ENCODE measurements at regions not wholly inside any gene's neighbourhood (a gene's known extent, or its start where the extent isn't known, plus 50 kb on each side); places are given as distances from the start of the nearest gene placed in this dataset.

- no peak for TF ChIP-seq CTCF (IDR thresholded peaks at IDR 0.05)
- no peak for TF ChIP-seq EP300 (IDR thresholded peaks at IDR 0.05)
- TF ChIP-seq POLR2A (IDR thresholded peaks at IDR 0.05), result no peak
- TF ChIP-seq POLR2AphosphoS5 (IDR thresholded peaks at IDR 0.05), result no peak
- no peak for DNase-seq
- H3K9me3 ChIP-seq, result no peaks in the 10 kb centered on the region
- H3K36me3 ChIP-seq, result no peaks in the 10 kb centered on the region
- H3K27ac ChIP-seq, result no peak overlapping the region
- 88 to 97% methylated on average over 2 of the region's 2 CpGs for WGBS, 2 donors
- H3K4me1 ChIP-seq, result no peaks in the 10 kb centered on the region
- intact Hi-C loops (cut with DNase I), result no loop called here
- H3K4me3 ChIP-seq, result no peak overlapping the region
- no peaks in the 10 kb centered on the region for H3K27me3 ChIP-seq
Observed at GRCh38 chr1:114270282-114270681, 116.6 kb upstream of the SYT6 start.

GRCh38 chr1:114269539-114269938 lies 115.9 kb upstream of the SYT6 start:
- WGBS, 2 donors, result 94 to 96% methylated on average over 2 of the region's 2 CpGs
- no peak for TF ChIP-seq CTCF (IDR thresholded peaks at IDR 0.05)
- no peak for TF ChIP-seq POLR2AphosphoS5 (IDR thresholded peaks at IDR 0.05)
- TF ChIP-seq EP300 (IDR thresholded peaks at IDR 0.05), result no peak
- H3K27me3 ChIP-seq, result no peaks in the 10 kb centered on the region
- no peaks in the 10 kb centered on the region for H3K4me1 ChIP-seq
- H3K9me3 ChIP-seq, result no peaks in the 10 kb centered on the region
- DNase-seq, result no peak
- no peaks in the 10 kb centered on the region for H3K36me3 ChIP-seq
- no peak overlapping the region for H3K27ac ChIP-seq
- no peak overlapping the region for H3K4me3 ChIP-seq
- intact Hi-C loops (cut with DNase I), result no loop called here

- intact Hi-C loops (cut with DNase I), result no loop called here
- Histone ChIP-seq H3K27me3 (peaks cover 0 to 5% (median 0%) of the 10 kb centered on the region in 3 donors), H3K36me3 (no peaks in the 10 kb centered on the region), H3K27ac (no peak overlapping the region), H3K4me3 (no peak overlapping the region), H3K4me1 (no peaks in the 10 kb centered on the region), H3K9me3 (no peaks in the 10 kb centered on the region)
- WGBS, 2 donors, result 85 to 96% methylated on average over 3 of the region's 3 CpGs
- no peak for DNase-seq
- TF ChIP-seq CTCF (IDR thresholded peaks at IDR 0.05) (no peak), POLR2AphosphoS5 (IDR thresholded peaks at IDR 0.05) (no peak), EP300 (IDR thresholded peaks at IDR 0.05) (no peak), POLR2A (IDR thresholded peaks at IDR 0.05) (no peak)
Observed at GRCh38 chr1:114263343-114263742, 109.7 kb upstream of the SYT6 start.

- H3K4me1 ChIP-seq, result no peaks in the 10 kb centered on the region
Observed at GRCh38 chr1:114262337-114262736, 108.7 kb upstream of the SYT6 start.

GRCh38 chr1:114260805-114261484 lies 107.3 kb upstream of the SYT6 start:
- TF ChIP-seq CTCF (IDR thresholded peaks at IDR 0.05) (no peak), EP300 (IDR thresholded peaks at IDR 0.05) (no peak), POLR2AphosphoS5 (IDR thresholded peaks at IDR 0.05) (no peak), POLR2A (IDR thresholded peaks at IDR 0.05) (no peak)
- Histone ChIP-seq H3K9me3 (no peaks in the 10 kb centered on the region), H3K36me3 (no peaks in the 10 kb centered on the region), H3K4me1 (no peaks in the 10 kb centered on the region), H3K27me3 (peaks cover 0 to 5% (median 0%) of the 10 kb centered on the region in 3 donors), H3K27ac (no peak overlapping the region), H3K4me3 (no peak overlapping the region)
- DNase-seq, result no peak
- 36 to 60% methylated on average over 6 of the region's 6 CpGs for WGBS, 2 donors
- intact Hi-C loops (cut with DNase I), result no loop called here

More at GRCh38 chr1:114262337-114262736, 108.7 kb upstream of the SYT6 start:
- Histone ChIP-seq H3K27ac (no peak overlapping the region), H3K36me3 (no peaks in the 10 kb centered on the region), H3K9me3 (no peaks in the 10 kb centered on the region), H3K4me3 (no peak overlapping the region), H3K27me3 (peaks cover 0 to 5% (median 0%) of the 10 kb centered on the region in 3 donors)
- WGBS, 2 donors, result 18 to 68% methylated on average over 2 of the region's 2 CpGs
- DNase-seq, result no peak
- intact Hi-C loops (cut with DNase I), result no loop called here
- TF ChIP-seq POLR2A (IDR thresholded peaks at IDR 0.05) (no peak), POLR2AphosphoS5 (IDR thresholded peaks at IDR 0.05) (no peak)

Measured in sigmoid colon (tissue), 6 donors.